HFF-Myc (cell line): ENCODE measurements at regions not wholly inside any gene's neighbourhood (a gene's known extent, or its start where the extent isn't known, plus 50 kb on each side); places are given as distances from the start of the nearest gene placed in this dataset.

Experiments used
- DNase-seq: peaks from one replicate; pipeline ENCODE4 v3.0.0-alpha.2; 2011; ENCODE audit warnings: low read depth; ENCODE audit errors: extremely low read depth
- H3K4me3 ChIP-seq: replicated peaks from 2 replicates; pipeline ENCODE4 v1.5.1; 2011; ENCODE audit warnings: low read depth, mild to moderate bottlenecking, control low read depth, low read length
- CTCF ChIP-seq: IDR thresholded peaks from 2 replicates; pipeline ENCODE4 v1.5.1; 2012; ENCODE audit warnings: mild to moderate bottlenecking, low read depth, low read length, control low read depth; ENCODE audit errors: missing control alignments

GRCh38 chr4:28921886-28922285 is 1798.3 kb upstream of the PCDH7 start:
- H3K4me3 ChIP-seq, result no peak overlapping the region
- TF ChIP-seq CTCF, result no peak
- DNase-seq, result no peak

- no peak for TF ChIP-seq CTCF
- no peak for DNase-seq
- no peak overlapping the region for H3K4me3 ChIP-seq
Measured at GRCh38 chr4:28926156-28926555, 1794.0 kb upstream of the PCDH7 start.

GRCh38 chr4:28942631-28943030 is 1777.5 kb upstream of the PCDH7 start:
- no peak for TF ChIP-seq CTCF
- DNase-seq, result no peak
- H3K4me3 ChIP-seq, result no peak overlapping the region

GRCh38 chr4:28947374-28947773 is 1772.8 kb upstream of the PCDH7 start:
- no peak for TF ChIP-seq CTCF
- no peak overlapping the region for H3K4me3 ChIP-seq
- DNase-seq, result no peak

GRCh38 chr4:28948501-28948900 is 1771.7 kb upstream of the PCDH7 start:
- H3K4me3 ChIP-seq, result no peak overlapping the region
- no peak for TF ChIP-seq CTCF
- no peak for DNase-seq

GRCh38 chr4:28966982-28967381 is 1753.2 kb upstream of the PCDH7 start:
- H3K4me3 ChIP-seq, result no peak overlapping the region
- no peak for TF ChIP-seq CTCF
- DNase-seq, result no peak

- no peak for TF ChIP-seq CTCF
- H3K4me3 ChIP-seq, result no peak overlapping the region
- no peak for DNase-seq
Measured at GRCh38 chr4:28973587-28974350, 1746.4 kb upstream of the PCDH7 start.
